ENCODE measurements at regions not wholly inside any gene's neighbourhood (a gene's known extent, or its start where the extent isn't known, plus 50 kb on each side); places are given as distances from the start of the nearest gene placed in this dataset.

DNA sequence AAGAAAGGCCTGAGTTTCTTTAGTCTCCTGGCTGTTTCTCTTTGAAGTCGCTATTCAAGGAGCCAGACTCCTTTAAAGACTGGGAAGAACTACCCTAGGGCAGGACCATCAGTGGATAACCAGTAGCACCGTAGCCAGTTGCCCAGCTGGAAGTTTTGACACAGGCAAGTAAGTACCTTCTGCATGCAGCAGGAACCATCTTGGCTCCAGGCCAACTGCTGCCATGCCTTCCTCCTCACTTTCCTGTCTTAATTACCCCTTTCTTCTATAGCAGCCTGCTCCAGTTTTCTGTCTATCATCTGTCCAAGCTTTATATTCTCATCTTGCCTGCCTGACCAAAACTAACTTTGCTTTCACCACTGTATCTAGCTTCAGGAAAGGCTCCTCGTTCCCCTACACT lies 149.7 kb upstream of the SV2C start:
- H3K18ac ChIP-seq (ENCODE audit: extremely low read depth, low read length), result no peak overlapping the region
- H3K56ac ChIP-seq (replicated peaks; ENCODE audit: insufficient read length, low read depth, low read length), result no peak overlapping the region
- H2BK20ac ChIP-seq (ENCODE audit: low read length), result no peak overlapping the region
- H2AFZ ChIP-seq (ENCODE audit: low read length), result no peak overlapping the region
- H3K4me3 ChIP-seq (ENCODE audit: extremely low read depth in 1 of 4, insufficient read depth in 2 of 4, low read depth in 3 of 4, low read length in 4 of 4), result no peak overlapping the region
- H3K9me3 ChIP-seq (ENCODE audit: insufficient read depth in 2 of 2, low read depth in 1 of 2, low read length in 1 of 2), result no peaks in the 10 kb centered on the region
- H3K79me2 ChIP-seq (ENCODE audit: control insufficient read depth in 1 of 2, insufficient read depth in 2 of 2, low read length in 2 of 2), result no peaks in the 10 kb centered on the region
- no peak overlapping the region for H3K14ac ChIP-seq (ENCODE audit: insufficient read length)
- H4K8ac ChIP-seq (ENCODE audit: extremely low read depth, insufficient read depth, low read length), result no peak overlapping the region
- H2AK5ac ChIP-seq (ENCODE audit: low read depth, low read length), result no peak overlapping the region
- no peak overlapping the region for H3K27ac ChIP-seq (ENCODE audit: low read depth, low read length)
- H3K4ac ChIP-seq (replicated peaks; ENCODE audit: insufficient read length, low read depth, low read length), result no peak overlapping the region
- ChIA-PET CTCF (ENCODE audit: partially characterized antibody) (no interaction called here), POLR2A (ENCODE audit: partially characterized antibody) (no interaction called here)
- no peak overlapping the region for H3K9ac ChIP-seq (replicated peaks in 1 of 4; ENCODE audit: extremely low read depth in 1 of 4, low read depth in 3 of 4, low read length in 3 of 4)
- no peak overlapping the region for H3K23ac ChIP-seq (ENCODE audit: insufficient read length)
- H3K36me3 ChIP-seq (ENCODE audit: control insufficient read depth in 2 of 4, insufficient read depth in 4 of 4, low read length in 3 of 4), result no peaks in the 10 kb centered on the region
- H2BK15ac ChIP-seq (ENCODE audit: low read length), result no peak overlapping the region
- no peak overlapping the region for H2BK120ac ChIP-seq (replicated peaks; ENCODE audit: low read depth, low read length)
- H4K5ac ChIP-seq (ENCODE audit: insufficient read length, low read depth, low read length), result no peak overlapping the region
- no peak overlapping the region for H2BK12ac ChIP-seq (ENCODE audit: low read depth, low read length)
- H3K27me3 ChIP-seq (replicated peaks in 1 of 4; ENCODE audit: control insufficient read depth in 3 of 4, extremely low read depth in 1 of 4, insufficient read depth in 3 of 4, low read length in 3 of 4), result no peaks in the 10 kb centered on the region
- H3K4me1 ChIP-seq (replicated peaks in 1 of 4; ENCODE audit: control insufficient read depth in 3 of 4, insufficient read depth in 4 of 4, low read length in 3 of 4), result no peaks in the 10 kb centered on the region
- no peak for FAIRE-seq
- H4K20me1 ChIP-seq (replicated peaks in 1 of 2; ENCODE audit: control insufficient read depth in 1 of 2, insufficient read depth in 2 of 2, low read length in 2 of 2), result no peaks in the 10 kb centered on the region
- no peak overlapping the region for H4K91ac ChIP-seq (replicated peaks; ENCODE audit: insufficient read length, low read length)
- H3K23me2 ChIP-seq (ENCODE audit: low read depth, low read length), result no peaks in the 10 kb centered on the region
- no peak overlapping the region for H2BK5ac ChIP-seq (ENCODE audit: low read depth, low read length)
- DNase-seq (ENCODE audit: low read depth in 1 of 2, low spot score in 2 of 2), result no peak
- 58% methylated on average over 3 of the region's 3 CpGs; no CpG with 5 or more reads in 1 of the 2 experiments for WGBS, 2 experiments (ENCODE audit: extremely low coverage in 1 of 2, insufficient coverage in 1 of 2, insufficient read length in 1 of 2, insufficient replicate concordance in 2 of 2, low coverage in 1 of 2, low lambda C conversion rate in 2 of 2, missing lambda C conversion rate in 1 of 2)
- H3K79me1 ChIP-seq (ENCODE audit: low read depth, low read length), result no peaks in the 10 kb centered on the region
- H3K4me2 ChIP-seq (ENCODE audit: insufficient read depth in 1 of 2, low read depth in 2 of 2, low read length in 2 of 2), result no peak overlapping the region
- no peak for TF ChIP-seq ASH2L (IDR thresholded peaks at IDR 0.05; ENCODE audit: low read length)
- no peak for TF ChIP-seq SIRT6 (IDR thresholded peaks at IDR 0.05; ENCODE audit: low read length)
- no peak for TF ChIP-seq GTF2F1 (IDR thresholded peaks at IDR 0.05; ENCODE audit: borderline replicate concordance, low read depth, low read length)
- TF ChIP-seq POLR2A (IDR thresholded peaks at IDR 0.05; ENCODE audit: control extremely low read depth in 1 of 2, low read depth in 2 of 2, low read length in 2 of 2), result no peak
- no peak for TF ChIP-seq JUN (IDR thresholded peaks at IDR 0.05; ENCODE audit: low read depth, low read length)
- no peak for TF ChIP-seq PHF8 (conservative IDR thresholded peaks at IDR 0.05; ENCODE audit: low read depth, low read length)
- no peak for TF ChIP-seq YY1 (IDR thresholded peaks at IDR 0.05; ENCODE audit: low read depth, low read length)
- TF ChIP-seq NANOG (IDR thresholded peaks at IDR 0.05; ENCODE audit: insufficient read depth, low read depth, low read length, poor library complexity, severe bottlenecking), result no peak
- no peak for TF ChIP-seq CTBP2 (IDR thresholded peaks at IDR 0.05; ENCODE audit: borderline replicate concordance, insufficient read depth, insufficient read length, low read length)
- no peak for TF ChIP-seq TAF7 (optimal IDR thresholded peaks at IDR 0.05; ENCODE audit: borderline replicate concordance, low read depth, low read length)
- TF ChIP-seq RBBP5 (IDR thresholded peaks at IDR 0.05; ENCODE audit: borderline replicate concordance, low read depth, low read length), result no peak
- TF ChIP-seq KDM4A (IDR thresholded peaks at IDR 0.05; ENCODE audit: low read depth, low read length, severe bottlenecking), result no peak
- no peak for TF ChIP-seq RNF2 (IDR thresholded peaks at IDR 0.05; ENCODE audit: borderline replicate concordance, low read depth, low read length, missing control alignments, poor library complexity, severe bottlenecking)
- TF ChIP-seq ZNF274 (IDR thresholded peaks at IDR 0.05; ENCODE audit: borderline replicate concordance, extremely low read depth, low read length), result no peak
- TF ChIP-seq RAD21 (IDR thresholded peaks at IDR 0.05 in 1 of 2, conservative IDR thresholded peaks at IDR 0.05 in 1 of 2; ENCODE audit: low read depth in 2 of 2, low read length in 2 of 2), result no peak

Measured in H1 (cell line).